ENCODE measurements at regions not wholly inside any gene's neighbourhood (a gene's known extent, or its start where the extent isn't known, plus 50 kb on each side); places are given as distances from the start of the nearest gene placed in this dataset.

DNA sequence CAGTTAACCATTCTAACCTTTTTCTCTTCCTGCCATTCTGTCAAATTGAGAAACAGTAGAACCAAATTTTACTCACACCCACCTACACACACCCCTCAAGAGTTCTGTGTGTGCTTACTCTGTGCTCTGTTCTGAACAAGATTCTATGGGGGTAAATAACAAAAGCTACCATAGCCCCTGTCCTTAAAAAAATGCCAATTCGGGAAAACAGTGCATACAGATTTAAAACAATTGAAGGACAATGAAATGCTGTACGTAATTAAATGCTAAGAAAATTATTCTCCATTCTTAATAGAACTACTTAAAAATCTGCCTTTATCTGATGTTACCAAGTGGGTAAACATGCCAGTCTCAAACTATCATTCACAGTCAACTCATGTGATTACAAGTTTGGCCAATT lies 1107.5 kb downstream of the TUSC7 start:
- TF ChIP-seq, protein P1, sequence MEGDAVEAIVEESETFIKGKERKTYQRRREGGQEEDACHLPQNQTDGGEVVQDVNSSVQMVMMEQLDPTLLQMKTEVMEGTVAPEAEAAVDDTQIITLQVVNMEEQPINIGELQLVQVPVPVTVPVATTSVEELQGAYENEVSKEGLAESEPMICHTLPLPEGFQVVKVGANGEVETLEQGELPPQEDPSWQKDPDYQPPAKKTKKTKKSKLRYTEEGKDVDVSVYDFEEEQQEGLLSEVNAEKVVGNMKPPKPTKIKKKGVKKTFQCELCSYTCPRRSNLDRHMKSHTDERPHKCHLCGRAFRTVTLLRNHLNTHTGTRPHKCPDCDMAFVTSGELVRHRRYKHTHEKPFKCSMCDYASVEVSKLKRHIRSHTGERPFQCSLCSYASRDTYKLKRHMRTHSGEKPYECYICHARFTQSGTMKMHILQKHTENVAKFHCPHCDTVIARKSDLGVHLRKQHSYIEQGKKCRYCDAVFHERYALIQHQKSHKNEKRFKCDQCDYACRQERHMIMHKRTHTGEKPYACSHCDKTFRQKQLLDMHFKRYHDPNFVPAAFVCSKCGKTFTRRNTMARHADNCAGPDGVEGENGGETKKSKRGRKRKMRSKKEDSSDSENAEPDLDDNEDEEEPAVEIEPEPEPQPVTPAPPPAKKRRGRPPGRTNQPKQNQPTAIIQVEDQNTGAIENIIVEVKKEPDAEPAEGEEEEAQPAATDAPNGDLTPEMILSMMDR (IDR thresholded peaks at IDR 0.05): no peak
- TF ChIP-seq POLR2A (IDR thresholded peaks at IDR 0.05): no peak

Measured in Peyer's patch (tissue), 4 donors.